ENCODE measurements at regions not wholly inside any gene's neighbourhood (a gene's known extent, or its start where the extent isn't known, plus 50 kb on each side); places are given as distances from the start of the nearest gene placed in this dataset.
A peak's percentile ranks its signal among the peaks of the same experiment; 100 is the strongest.

GRCh38 chr4:138562544-138562991, 320.4 kb upstream of the SLC7A11 start:
- DNase-seq (ENCODE audit: low spot score), result peak; percentile 39

GRCh38 chr4:138561906-138562305, 319.8 kb upstream of the SLC7A11 start:
- no peak for DNase-seq (ENCODE audit: low spot score)

DNA sequence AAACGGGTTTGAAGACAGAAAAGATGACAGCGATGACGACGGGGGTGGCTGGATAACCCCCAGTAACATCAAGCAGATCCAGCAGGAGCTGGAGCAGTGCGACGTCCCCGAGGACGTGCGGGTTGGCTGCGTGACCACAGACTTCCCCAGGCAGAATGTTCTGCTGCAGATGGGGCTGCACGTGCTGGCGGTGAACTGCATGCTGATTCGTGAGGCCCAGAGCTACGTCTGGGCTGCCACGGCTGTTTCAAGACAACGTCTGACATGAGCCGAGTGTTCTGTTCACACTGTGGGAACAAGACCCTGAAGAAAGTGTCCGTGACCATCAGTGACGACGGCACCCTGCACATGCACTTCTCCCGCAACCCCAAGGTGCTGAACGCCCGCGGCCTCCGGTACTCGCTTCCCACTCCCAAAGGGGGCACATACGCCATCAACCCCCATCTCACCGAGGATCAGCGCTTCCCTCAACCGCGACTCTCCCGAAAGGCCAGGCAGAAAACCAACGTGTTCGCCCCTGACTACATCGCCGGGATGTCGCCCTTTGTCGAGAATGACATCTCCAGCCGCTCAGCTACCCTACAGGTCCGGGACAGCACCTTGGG, 319.2 kb upstream of the SLC7A11 start:
- no peak for DNase-seq (ENCODE audit: low spot score)

DNA sequence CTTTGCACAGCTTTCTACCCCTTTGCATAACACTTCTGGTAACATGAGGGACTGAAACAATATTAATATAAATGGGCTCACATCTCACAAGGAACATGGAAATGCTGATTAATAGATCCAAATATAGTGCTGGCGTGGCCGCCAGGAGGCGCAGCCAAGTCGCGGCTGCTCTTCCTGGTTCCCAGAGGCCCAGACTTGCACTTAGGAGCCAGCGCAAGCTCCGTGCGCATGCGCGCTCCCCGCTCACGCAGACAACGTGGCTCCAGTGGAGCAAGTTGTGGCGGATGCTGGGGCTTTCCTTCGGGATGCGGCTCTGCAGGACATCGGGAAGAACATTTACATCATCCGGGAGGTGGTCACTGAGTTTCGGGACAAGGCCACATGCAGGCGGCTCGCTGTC, 318.3 kb upstream of the SLC7A11 start:
- no peak for DNase-seq (ENCODE audit: low spot score)

DNA sequence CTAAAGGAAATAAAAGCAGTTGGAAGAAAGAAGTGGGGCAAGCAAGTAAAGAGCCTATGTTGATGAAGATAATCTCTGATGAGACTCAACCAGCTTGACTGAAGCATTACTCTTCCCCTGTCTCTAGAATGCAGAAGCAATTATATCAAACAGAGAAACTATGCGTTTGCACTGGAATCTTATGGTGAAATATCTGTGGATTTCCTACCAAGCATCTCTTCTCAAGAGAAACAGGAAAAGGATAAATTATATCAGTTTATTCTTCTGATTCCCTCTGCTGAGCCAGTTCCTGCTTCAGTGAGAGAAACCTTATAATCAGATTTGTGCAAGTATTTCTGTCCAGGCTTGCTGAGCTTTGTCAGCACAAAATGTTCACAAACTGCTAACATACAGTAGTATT, 316.7 kb upstream of the SLC7A11 start:
- no peak for DNase-seq (ENCODE audit: low spot score)

DNA sequence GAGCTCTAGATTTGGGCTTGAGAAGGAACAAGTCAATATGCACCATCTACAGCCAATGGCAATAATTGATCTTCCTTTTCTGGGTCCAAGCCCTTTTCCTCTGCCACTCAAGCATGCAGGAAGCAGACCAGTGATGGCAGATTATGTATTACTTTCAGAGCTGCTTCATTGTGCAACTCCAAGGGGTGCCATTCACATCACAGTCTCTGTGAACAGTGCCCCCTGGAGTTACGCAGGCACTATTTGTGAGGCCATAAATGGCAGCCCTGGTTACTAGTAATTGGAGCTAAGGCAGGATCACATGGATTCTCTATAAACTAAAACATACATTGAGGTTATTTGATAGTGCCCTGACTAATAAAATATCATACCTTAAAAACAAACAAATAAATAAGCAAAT, 313.4 kb upstream of the SLC7A11 start:
- peak; percentile 9 for DNase-seq (ENCODE audit: low spot score)

DNA sequence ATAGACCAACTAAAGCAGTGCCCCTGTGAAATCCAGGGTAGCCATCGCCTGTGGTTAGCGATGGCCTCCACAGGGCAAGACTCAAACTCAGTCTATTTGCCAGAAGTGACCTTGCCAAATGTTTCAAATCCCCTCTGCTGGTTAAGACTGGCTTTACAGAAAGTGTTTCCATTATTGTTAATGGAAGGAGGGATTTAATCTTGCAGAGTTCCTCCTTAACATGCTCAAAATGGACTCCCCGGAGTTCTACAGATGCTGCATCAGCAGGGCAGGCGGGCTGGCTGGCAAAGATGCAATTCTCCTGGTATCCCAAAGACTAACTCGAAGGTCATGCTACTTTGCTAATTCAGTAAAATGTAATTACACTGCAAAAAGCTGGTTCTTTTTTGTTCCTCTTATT, 313.0 kb upstream of the SLC7A11 start:
- no peak for DNase-seq (ENCODE audit: low spot score)

DNA sequence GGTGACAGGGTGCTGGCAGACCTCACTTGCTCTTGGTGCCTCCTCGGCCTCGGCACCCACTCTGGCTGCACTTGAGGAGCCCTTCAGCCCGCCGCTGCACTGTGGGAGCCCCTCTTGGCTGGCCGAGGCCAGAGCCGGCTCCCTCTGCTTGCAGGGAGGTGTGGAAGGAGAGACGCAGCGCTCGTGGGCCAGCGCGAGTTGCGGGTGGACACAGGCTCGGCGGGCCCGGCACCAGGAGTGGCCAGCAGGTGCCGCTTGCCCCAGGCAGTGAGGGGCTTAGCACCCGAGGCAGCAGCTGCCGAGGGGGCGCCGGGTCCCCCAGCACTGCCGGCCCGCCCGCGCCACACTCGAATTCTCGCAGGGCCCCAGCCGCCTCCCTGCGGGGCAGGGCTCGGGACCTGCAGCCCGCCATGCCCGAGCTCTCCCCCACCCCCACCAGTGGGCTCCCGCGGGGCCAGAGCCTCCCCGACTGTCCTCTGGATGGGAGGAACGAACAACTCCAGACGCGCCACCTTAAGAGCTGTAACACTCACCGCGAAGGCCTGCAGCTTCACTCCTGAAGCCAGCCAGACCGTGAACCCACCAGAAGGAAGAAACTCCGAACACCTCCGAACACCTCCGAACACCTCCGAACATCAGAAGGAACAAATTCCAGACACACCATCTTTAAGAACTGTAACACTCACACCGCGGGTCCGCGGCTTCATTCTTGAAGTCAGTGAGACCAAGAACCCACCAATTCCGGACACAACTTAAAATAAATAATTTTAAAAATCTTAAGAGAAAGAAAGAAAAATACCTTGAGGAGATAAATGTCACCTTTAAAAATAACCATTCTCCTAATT, 311.1 kb upstream of the SLC7A11 start:
- DNase-seq (ENCODE audit: low spot score), result no peak

DNA sequence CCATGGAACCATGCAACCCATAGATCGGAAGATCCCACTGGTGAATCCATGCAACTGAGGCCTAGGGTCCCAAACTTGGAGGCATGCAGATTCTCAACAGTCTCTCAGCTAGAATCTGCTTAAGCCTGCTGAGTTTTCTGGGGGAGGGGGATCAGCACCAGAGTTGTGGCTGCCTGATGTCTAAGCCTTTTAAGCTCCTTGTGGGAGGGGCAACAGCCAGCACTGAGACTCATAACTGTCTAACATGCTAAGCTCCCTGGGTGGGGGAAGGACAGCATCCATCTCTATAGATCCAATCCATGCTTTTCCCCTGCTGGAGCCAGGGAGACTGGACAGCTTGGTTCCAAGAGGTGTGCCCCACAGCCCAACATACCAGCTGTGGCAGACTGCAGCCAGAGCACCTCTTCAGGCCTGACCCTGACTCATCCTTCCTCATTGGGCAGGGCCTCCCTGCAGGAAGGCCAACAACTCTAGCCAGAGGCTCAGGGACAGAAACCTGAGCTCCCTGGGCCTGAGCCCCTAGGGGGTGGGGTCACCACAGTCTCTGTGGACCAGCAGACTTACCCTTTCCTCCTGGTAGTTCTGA, 300.1 kb upstream of the SLC7A11 start:
- DNase-seq (ENCODE audit: low spot score), result peak; percentile 73

- DNase-seq (ENCODE audit: low spot score), result peak; percentile 40
These were observed 298.1 kb upstream of the SLC7A11 start for GRCh38 chr4:138540056-138540800.

GRCh38 chr4:138538743-138539142, 296.6 kb upstream of the SLC7A11 start:
- no peak for DNase-seq (ENCODE audit: low spot score)

DNA sequence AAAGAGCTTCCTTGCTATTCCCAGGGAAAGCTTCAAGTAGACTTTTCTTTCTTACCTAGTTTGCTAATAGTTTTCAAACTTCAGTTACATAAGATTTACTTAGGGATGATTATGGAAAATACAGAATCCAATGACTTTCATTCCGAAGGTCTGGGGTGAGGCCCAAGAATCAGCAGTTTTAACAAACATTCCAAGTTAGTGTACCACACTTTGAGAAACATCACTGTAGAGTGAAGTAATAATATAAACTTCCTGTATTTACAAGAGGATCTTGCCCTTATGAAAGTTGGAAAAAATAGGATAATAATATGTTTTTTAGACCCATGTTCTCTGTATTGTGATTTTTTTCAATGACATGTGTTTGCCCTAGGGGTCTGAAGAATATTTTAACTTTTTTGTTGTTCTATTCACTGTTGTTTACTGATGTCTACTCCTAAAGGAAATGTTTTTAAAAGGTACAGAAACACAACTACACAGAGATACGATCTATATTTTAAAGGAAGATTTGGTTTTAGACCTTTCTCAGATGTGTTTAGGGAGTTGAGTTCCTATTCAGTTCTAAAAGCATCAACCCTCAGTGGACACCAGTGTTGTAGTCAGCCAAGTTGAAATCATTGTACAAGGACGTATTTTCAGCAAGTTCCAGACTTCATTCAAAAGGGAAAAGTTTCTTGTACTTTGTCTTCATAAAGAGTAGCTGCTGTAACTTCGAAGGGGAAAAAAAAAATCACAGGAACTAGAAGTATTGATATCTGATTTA, 295.8 kb upstream of the SLC7A11 start:
- DNase-seq (ENCODE audit: low spot score), result no peak

DNA sequence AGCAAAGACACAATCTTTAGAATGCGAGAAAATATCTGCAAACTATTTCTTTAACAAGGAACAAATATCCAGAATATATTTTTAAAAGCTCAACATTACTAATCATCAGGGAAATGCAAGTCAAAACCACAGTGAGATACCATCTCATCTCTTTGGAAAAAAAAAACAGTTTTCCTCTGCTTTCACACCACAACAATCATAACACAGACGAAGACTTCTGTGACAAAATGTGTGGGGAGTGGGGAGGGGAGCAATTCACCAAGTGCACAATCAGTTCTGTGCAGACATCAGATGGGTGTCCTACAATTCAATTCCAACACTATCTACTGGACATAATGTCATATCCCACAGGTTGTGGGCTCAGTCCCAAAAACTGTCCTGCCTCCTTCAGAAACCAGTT, 293.2 kb upstream of the SLC7A11 start:
- DNase-seq (ENCODE audit: low spot score), result no peak

DNA sequence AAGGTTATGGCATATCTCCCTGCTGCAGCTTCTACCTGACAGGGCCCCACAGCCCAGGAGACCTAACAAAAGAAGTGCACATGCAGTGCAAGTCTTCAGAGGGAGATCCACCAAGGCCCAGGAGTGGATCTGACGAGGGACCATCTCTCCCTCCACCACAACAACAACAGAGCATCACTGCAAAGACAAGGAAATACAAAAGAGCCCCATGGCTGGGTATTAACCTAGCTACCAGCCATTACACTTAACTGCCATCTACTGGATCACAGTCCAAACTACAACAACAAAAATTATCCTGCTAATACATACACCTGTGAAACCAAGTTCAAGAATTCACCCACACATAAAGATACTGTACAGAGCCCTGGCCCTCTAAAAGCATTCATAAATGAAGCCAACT, 280.2 kb upstream of the SLC7A11 start:
- DNase-seq (ENCODE audit: low spot score), result peak; percentile 36

- no peak for DNase-seq (ENCODE audit: low spot score)
These were observed 279.7 kb upstream of the SLC7A11 start for GRCh38 chr4:138521809-138522208.

GRCh38 chr4:138519436-138519835, 277.3 kb upstream of the SLC7A11 start:
- DNase-seq (ENCODE audit: low spot score), result no peak

- no peak for DNase-seq (ENCODE audit: low spot score)
These were observed 271.4 kb upstream of the SLC7A11 start for GRCh38 chr4:138513535-138513934.

- no peak for DNase-seq (ENCODE audit: low spot score)
These were observed 270.6 kb upstream of the SLC7A11 start for GRCh38 chr4:138512756-138513155.

DNA sequence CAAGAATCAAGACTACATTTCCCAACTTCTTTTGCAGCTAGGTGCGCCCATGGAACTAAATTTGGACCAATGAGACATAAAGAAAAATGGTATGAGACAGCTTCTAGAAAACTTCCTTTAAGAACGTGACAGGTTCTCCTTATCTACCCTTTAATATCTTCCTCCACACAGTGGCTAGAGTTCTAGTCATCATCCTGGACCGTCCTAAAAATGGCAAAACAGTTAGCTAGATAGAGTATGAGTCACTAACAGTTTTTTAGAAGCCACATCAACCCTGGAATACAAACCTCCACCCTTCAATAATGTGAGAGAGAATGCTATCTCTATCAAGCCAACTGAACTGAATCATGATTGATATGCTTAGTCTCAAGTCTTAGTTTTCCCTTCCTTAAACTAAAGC, 267.9 kb upstream of the SLC7A11 start:
- DNase-seq (ENCODE audit: low spot score), result no peak

- DNase-seq (ENCODE audit: low spot score), result no peak
These were observed 267.2 kb upstream of the SLC7A11 start for GRCh38 chr4:138509346-138509745.

GRCh38 chr4:138507522-138507921, 265.4 kb upstream of the SLC7A11 start:
- DNase-seq (ENCODE audit: low spot score), result no peak

- no peak for DNase-seq (ENCODE audit: low spot score)
These were observed 259.5 kb upstream of the SLC7A11 start for GRCh38 chr4:138501614-138502013.
